Middle frontal gyrus (tissue), 1 donor: ENCODE measurements at regions not wholly inside any gene's neighbourhood (a gene's known extent, or its start where the extent isn't known, plus 50 kb on each side); places are given as distances from the start of the nearest gene placed in this dataset.
"Not testable (repeated sequence)": the region's sequence is repeated elsewhere in the genome, so short reads cannot be mapped to it uniquely, and the experiment has no call there.

Experiments used
- DNase-seq: peaks from one replicate; pipeline ENCODE4 v3.0.0-alpha.2; 2015; ENCODE audit warnings: low spot score; ENCODE audit errors: extremely low spot score

- not testable (repeated sequence) for DNase-seq
These were observed 222.7 kb upstream of the SEMA3C start for GRCh38 chr7:81141257-81142205.

- no peak for DNase-seq
These were observed 221.9 kb upstream of the SEMA3C start for GRCh38 chr7:81140775-81141174.

- no peak for DNase-seq
These were observed 221.4 kb upstream of the SEMA3C start for GRCh38 chr7:81140252-81140651.

GRCh38 chr7:81138870-81139269 is 220.0 kb upstream of the SEMA3C start:
- no peak for DNase-seq

GRCh38 chr7:81135324-81135723 is 216.5 kb upstream of the SEMA3C start:
- no peak for DNase-seq

- no peak for DNase-seq
These were observed 209.2 kb upstream of the SEMA3C start for GRCh38 chr7:81128011-81128410.

GRCh38 chr7:81120803-81121202 is 202.0 kb upstream of the SEMA3C start:
- DNase-seq, result no peak

DNA sequence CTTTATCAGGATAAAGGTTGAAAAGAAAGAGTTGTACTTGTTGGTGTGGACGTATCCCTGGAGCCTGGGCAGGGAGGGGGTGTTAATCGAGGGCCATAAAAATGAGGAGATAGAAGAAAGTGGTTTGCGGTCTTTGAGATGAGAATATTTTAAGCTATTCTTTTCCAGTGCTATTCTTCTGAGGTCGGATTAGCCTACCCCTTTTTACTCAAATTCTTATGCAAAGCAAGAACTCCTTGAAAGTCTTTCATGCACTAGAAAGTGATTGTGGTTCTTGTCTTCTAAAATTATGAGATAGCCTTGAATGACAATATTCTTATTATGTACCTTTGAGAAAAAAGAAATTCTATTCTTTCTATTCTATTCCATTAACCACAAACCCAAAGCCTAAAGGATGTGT is 201.3 kb upstream of the SEMA3C start:
- no peak for DNase-seq

GRCh38 chr7:81114633-81115032 is 195.8 kb upstream of the SEMA3C start:
- DNase-seq, result no peak

- DNase-seq, result no peak
These were observed 193.9 kb upstream of the SEMA3C start for GRCh38 chr7:81112731-81113130.

DNA sequence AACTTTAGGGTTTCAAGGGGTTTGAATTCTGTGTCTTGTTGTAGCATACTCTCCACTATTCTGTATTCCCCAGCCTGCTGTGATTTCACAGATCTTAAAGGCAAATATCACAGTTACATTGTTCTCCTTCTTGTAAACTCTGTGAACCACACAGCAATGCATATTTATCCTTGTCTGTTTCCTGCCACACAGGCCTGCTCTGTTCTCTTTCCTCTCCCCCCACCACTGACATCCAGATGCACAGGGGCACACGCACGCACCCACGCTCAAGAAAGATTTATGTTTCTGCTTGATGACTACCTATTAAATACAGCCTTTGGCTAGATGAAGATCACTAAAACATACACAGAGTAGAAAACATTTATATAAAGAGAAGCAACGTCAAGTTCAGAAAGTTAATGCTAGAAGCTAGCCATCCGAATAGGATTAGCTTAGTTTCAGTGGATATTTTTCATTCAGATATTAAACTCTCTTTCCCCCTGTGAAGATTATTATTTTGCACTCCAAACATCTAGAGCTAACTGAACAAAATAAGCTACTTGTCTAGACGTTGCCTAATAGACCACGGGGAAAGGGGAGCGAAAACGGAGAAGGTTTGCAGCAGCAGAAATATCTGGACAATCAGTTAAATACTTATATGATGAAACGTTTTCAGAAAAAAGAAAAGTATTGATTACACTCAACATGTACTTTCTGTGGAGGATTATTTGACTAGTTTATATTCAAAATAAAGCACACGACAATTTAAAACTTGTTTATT is 193.1 kb upstream of the SEMA3C start:
- DNase-seq, result no peak

DNA sequence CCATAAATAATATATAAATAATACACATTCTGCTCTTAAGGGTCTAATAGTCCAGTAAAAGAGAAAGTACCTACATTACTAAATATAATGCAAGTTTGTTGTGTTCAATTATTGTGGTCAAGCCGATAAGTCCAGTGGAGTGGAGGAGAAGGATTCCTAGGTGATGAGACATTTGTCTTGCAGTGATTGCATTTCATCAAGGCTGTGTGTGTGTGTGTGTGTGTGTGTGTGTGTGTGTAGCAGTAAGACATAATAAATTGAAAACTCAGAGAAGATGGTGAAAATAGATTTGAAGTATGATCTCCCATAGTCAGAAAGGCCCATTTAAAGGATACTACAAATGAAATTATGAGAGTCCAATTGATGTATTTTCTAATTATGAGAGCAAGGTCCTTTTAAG is 192.5 kb upstream of the SEMA3C start:
- no peak for DNase-seq

DNA sequence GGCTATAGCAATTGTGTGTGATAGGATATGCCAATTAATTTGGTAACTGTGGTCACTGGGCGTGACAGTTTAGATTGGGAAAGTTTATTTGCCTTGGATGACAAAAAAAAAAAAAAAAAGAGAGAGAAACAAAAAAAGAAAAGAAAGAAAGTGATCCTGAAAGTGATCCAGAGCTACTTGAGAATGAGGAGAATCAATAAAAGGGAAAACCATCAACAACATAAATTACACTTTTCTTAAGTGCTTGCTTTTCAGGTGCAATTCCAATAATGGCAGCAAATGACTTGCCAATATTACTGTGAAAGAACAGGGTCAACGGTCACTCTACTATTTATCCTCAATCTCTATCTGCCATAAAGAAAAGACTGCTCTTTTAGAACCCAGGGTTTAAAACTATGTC is 191.8 kb upstream of the SEMA3C start:
- DNase-seq, result no peak

DNA sequence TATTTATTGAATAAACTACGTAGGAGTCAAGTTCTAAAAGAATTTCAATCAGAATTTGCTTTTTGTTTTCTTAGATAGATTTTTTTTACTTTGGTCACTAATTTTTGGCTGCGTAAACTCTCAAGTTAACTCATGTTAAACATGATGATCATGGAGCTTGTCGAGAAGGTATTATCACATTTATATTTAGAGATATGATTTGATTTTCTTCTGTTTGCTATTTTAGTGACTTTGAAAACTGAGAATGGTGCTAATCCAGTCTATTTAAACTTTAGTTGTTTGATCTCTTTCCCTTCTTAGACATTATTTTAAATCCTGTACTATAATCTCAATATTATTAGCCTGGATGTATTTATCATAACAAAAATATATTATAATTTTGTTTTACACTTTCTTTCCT is 179.4 kb upstream of the SEMA3C start:
- no peak for DNase-seq

DNA sequence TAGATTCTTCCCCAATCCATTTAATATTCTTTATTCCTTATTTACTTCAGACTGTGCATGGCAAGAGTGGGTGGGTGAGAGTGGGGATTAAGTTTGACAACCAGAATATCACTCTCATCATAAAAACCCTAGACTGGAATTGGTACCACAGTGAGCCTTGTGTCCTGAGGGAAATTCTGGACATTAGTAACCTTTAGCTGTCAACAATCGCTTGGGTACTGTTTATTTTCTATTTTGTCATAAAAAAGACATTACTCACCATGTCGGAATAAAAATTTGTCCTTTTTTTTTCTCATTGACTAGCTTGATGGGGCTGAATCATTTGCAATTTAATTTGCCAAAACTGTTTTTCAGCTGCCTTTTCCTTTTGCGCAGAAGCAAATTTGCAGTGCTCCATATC is 176.1 kb upstream of the SEMA3C start:
- no peak for DNase-seq

GRCh38 chr7:81081616-81082015 is 162.8 kb upstream of the SEMA3C start:
- no peak for DNase-seq

DNA sequence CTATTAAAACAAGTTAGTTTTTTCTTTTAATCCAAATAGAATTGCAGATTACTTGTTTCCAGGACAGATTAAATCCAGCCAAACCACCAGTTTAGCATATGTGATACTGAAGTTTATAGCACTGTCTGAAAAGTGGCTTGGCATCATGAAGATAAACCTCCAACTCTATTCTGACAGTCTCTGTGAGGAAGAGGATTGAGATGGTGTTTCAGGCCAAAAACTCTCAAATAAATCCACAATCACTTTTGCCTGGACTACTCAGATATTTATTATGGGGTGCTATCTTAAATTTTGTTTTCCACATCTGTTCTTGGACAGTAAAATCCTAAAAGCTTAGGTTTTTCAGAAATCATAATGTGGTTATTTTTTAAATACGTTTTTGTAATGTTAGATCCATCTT is 161.7 kb upstream of the SEMA3C start:
- DNase-seq, result no peak

DNA sequence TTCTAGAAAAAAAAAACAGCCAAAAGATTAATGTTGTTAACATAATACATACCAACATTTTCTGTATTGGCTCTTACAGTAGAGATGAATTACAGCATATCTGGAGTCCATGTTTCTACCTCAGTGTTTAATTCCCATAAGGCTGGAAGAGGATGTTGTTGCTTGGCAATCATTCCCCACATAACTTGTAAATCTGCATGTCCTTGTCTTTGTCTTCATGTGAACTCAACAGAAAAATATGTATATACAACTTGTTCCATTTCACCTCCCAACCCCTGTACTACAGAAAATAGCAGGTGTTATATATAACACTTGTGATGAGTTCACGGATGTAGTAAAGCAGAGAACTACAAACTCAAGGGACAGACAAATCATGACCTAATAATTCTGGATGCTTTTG is 160.9 kb upstream of the SEMA3C start:
- no peak for DNase-seq

DNA sequence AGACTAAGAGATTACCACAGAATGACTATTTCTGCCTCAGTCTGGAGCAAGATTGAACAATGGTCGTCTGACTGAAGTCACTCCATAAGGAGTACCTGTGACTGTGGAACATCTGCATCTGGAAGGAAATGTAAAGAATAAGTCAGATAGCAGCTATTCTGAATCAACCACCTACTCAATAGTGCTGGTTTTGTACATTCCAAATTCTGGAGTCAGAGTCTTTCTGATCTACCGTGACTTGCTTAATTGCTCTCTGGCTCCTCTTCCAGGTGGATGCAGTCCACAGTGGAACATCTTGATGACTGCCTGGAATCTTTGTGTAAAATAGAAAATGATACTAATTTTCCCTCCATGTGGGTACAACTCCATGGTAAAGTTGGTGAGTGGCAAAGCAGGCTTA is 156.3 kb upstream of the SEMA3C start:
- DNase-seq, result no peak

DNA sequence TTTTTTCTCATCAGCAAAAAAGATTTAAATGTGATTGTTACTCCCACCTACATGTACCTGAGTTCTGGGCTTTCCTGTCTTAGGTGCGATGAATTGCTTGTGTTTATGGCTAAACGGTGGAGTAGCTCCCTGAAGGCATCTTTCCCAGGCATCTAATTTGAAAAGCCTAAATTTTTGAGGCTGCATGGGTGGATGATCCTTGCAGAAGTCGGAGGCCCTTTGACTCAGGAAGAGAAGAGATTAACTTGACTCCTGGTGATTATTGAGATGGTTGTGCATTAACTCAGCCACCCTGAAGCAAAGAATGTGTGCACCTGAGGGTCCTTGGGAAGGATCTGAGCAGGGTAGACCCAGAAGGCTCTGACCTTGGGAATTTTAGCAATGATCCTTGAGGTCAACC is 155.6 kb upstream of the SEMA3C start:
- no peak for DNase-seq

- DNase-seq, result no peak
These were observed 155.0 kb upstream of the SEMA3C start for GRCh38 chr7:81073931-81074251.

- no peak for DNase-seq
These were observed 152.1 kb upstream of the SEMA3C start for GRCh38 chr7:81070956-81071355.

DNA sequence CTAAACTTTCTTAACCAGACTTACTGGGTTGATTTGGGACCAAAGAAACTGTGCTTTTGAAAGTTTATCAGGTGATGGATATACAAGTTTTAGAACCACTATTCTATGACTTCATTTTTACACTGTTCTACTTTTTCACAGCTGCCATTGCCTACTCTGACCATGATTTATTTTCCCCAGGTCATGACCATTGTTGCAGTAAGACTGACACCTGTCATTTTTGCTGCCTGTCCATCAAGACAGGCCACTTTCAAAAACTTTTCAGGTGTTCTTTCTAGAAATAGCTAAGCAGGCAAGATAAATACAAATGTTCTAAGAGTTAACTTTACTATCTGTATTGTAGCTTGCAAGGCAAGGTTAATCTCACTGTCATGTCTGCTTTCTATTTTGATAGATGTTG is 147.9 kb upstream of the SEMA3C start:
- no peak for DNase-seq
